Left hindlimb (tissue), 1 donor: ENCODE measurements at regions not wholly inside any gene's neighbourhood (a gene's known extent, or its start where the extent isn't known, plus 50 kb on each side); places are given as distances from the start of the nearest gene placed in this dataset.

Experiments
- DNase-seq: peaks from one replicate; pipeline ENCODE4 v3.0.0-alpha.2; 2018

GRCh38 chr3:117743993-117744392, 1034.4 kb downstream of the TUSC7 start:
- no peak for DNase-seq

GRCh38 chr3:117744935-117745334, 1035.4 kb downstream of the TUSC7 start:
- no peak for DNase-seq

GRCh38 chr3:117745516-117745915, 1035.9 kb downstream of the TUSC7 start:
- DNase-seq = no peak

GRCh38 chr3:117746066-117746465, 1036.5 kb downstream of the TUSC7 start:
- DNase-seq = no peak

- no peak for DNase-seq
Measured at GRCh38 chr3:117748131-117748530, 1038.6 kb downstream of the TUSC7 start.

GRCh38 chr3:117750674-117751269, 1041.2 kb downstream of the TUSC7 start:
- DNase-seq = no peak

- DNase-seq = no peak
Measured at GRCh38 chr3:117751651-117752050, 1042.1 kb downstream of the TUSC7 start.

GRCh38 chr3:117752984-117753717, 1043.6 kb downstream of the TUSC7 start:
- DNase-seq = no peak

- no peak for DNase-seq
Measured at GRCh38 chr3:117754058-117754457, 1044.5 kb downstream of the TUSC7 start.

GRCh38 chr3:117754841-117755240, 1045.3 kb downstream of the TUSC7 start:
- no peak for DNase-seq

- no peak for DNase-seq
Measured at GRCh38 chr3:117756563-117756962, 1047.0 kb downstream of the TUSC7 start.

- no peak for DNase-seq
Measured at GRCh38 chr3:117761703-117762620, 1052.4 kb downstream of the TUSC7 start.

GRCh38 chr3:117762621-117763037, 1053.0 kb downstream of the TUSC7 start:
- no peak for DNase-seq

GRCh38 chr3:117763561-117763960, 1054.0 kb downstream of the TUSC7 start:
- no peak for DNase-seq

GRCh38 chr3:117768581-117768980, 1059.0 kb downstream of the TUSC7 start:
- no peak for DNase-seq

- no peak for DNase-seq
Measured at GRCh38 chr3:117774130-117774529, 1064.6 kb downstream of the TUSC7 start.

GRCh38 chr3:117786349-117786748, 1076.8 kb downstream of the TUSC7 start:
- no peak for DNase-seq

- peak; percentile 50 for DNase-seq
Measured at GRCh38 chr3:117788061-117788460, 1078.5 kb downstream of the TUSC7 start.

- DNase-seq = no peak
Measured at GRCh38 chr3:117788506-117788905, 1078.9 kb downstream of the TUSC7 start.

GRCh38 chr3:117790235-117790987, 1080.8 kb downstream of the TUSC7 start:
- no peak for DNase-seq

- no peak for DNase-seq
Measured at GRCh38 chr3:117793622-117794265, 1084.2 kb downstream of the TUSC7 start.

GRCh38 chr3:117798221-117798620, 1088.6 kb downstream of the TUSC7 start:
- DNase-seq = no peak
